ENCODE measurements at regions not wholly inside any gene's neighbourhood (a gene's known extent, or its start where the extent isn't known, plus 50 kb on each side); places are given as distances from the start of the nearest gene placed in this dataset.

DNA sequence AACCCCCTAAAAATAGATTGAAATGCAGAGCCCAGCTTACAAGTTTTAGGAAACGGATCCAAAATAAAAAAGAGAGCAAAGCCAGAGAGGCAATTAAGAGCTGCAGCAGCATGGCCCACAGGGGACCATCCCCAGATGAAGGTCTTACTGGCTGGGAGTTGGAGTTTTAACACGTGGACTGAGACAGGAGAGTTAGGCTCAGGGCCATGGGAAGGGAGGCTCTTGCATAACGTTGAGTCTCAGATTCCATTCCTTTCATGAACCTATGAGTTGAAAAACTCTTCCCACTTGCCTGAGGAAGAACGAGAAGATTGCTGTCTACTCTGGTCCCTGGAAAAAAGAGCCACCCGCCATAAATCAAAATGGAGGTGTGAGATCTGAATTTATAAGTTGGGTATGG, 101.8 kb upstream of the NDUFV2 start:
- ATAC-seq (no peak), FAIRE-seq (no peak), DNase-seq (ENCODE audit: low spot score) (no peak)
- no peak overlapping the region for H3K9ac ChIP-seq (ENCODE audit: insufficient read depth, low read depth, low read length)
- H4K20me1 ChIP-seq (ENCODE audit: insufficient read depth, low read length), result no peaks in the 10 kb centered on the region
- H3K27ac ChIP-seq (ENCODE audit: extremely low read length, insufficient read depth, low read length), result no peak overlapping the region
- no peak for TF ChIP-seq ZNF691 (CRISPR knock-in tag; IDR thresholded peaks at IDR 0.05; ENCODE audit: borderline replicate concordance, low read depth)
- TF ChIP-seq ZNF362 (CRISPR knock-in tag; IDR thresholded peaks at IDR 0.05; ENCODE audit: borderline replicate concordance), result no peak
- TF ChIP-seq ZNF782 (CRISPR knock-in tag; IDR thresholded peaks at IDR 0.05; ENCODE audit: borderline replicate concordance), result no peak
- TF ChIP-seq FOXK1 (CRISPR knock-in tag; IDR thresholded peaks at IDR 0.05; ENCODE audit: borderline replicate concordance, low read depth), result no peak
- no peak for TF ChIP-seq PCBP2 (optimal IDR thresholded peaks at IDR 0.05; ENCODE audit: low read depth, low read length, poor library complexity, severe bottlenecking)
- TF ChIP-seq ZNF567 (CRISPR knock-in tag; IDR thresholded peaks at IDR 0.05; ENCODE audit: borderline replicate concordance), result no peak
- TF ChIP-seq ZNF207 (IDR thresholded peaks at IDR 0.05; ENCODE audit: borderline replicate concordance), result no peak
- no peak for TF ChIP-seq HNF4A (CRISPR knock-in tag; IDR thresholded peaks at IDR 0.05)
- no peak for TF ChIP-seq MXD4 (CRISPR knock-in tag; IDR thresholded peaks at IDR 0.05)
- TF ChIP-seq ZBTB42 (CRISPR knock-in tag; IDR thresholded peaks at IDR 0.05), result no peak
- TF ChIP-seq EEA1 (CRISPR knock-in tag; IDR thresholded peaks at IDR 0.05; ENCODE audit: borderline replicate concordance), result no peak
- TF ChIP-seq KDM6A (CRISPR knock-in tag; IDR thresholded peaks at IDR 0.05; ENCODE audit: low read depth), result no peak
- TF ChIP-seq MAF1 (CRISPR knock-in tag; IDR thresholded peaks at IDR 0.05; ENCODE audit: borderline replicate concordance), result no peak
- TF ChIP-seq, protein P1, sequence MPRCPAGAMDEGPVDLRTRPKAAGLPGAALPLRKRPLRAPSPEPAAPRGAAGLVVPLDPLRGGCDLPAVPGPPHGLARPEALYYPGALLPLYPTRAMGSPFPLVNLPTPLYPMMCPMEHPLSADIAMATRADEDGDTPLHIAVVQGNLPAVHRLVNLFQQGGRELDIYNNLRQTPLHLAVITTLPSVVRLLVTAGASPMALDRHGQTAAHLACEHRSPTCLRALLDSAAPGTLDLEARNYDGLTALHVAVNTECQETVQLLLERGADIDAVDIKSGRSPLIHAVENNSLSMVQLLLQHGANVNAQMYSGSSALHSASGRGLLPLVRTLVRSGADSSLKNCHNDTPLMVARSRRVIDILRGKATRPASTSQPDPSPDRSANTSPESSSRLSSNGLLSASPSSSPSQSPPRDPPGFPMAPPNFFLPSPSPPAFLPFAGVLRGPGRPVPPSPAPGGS (CRISPR knock-in tag; IDR thresholded peaks at IDR 0.05), result no peak
- TF ChIP-seq ZNF580 (CRISPR knock-in tag; IDR thresholded peaks at IDR 0.05; ENCODE audit: borderline replicate concordance, low read depth), result no peak
- intact Hi-C loops (cut with micrococcal nuclease; ENCODE audit: unreplicated experiment) (no loop called here), in situ Hi-C loops (cut with HindIII; ENCODE audit: extremely low pct_ligation_motif_present, low pct_unique_long_range_greater_than_20kb) (no loop called here)
- H3K4me1 ChIP-seq (ENCODE audit: insufficient read depth, low read length), result no peaks in the 10 kb centered on the region
- no peaks in the 10 kb centered on the region for H3K79me2 ChIP-seq (ENCODE audit: insufficient read depth, low read length)
- no peaks in the 10 kb centered on the region for H3K36me3 ChIP-seq (replicated peaks in 1 of 2; ENCODE audit: control insufficient read depth in 1 of 2, insufficient read depth in 2 of 2, low read length in 2 of 2)
- H3K4me2 ChIP-seq (ENCODE audit: low read depth, low read length), result no peak overlapping the region
- H3K4me3 ChIP-seq (replicated peaks in 1 of 3; ENCODE audit: insufficient read depth in 1 of 3, low read depth in 2 of 3, low read length in 3 of 3), result no peak overlapping the region
- no peaks in the 10 kb centered on the region for H3K9me3 ChIP-seq (ENCODE audit: low read length)
- no TSS peak for BruUV-seq (replicated peaks)
- H3K27me3 ChIP-seq (ENCODE audit: control insufficient read depth in 1 of 2, insufficient read depth in 2 of 2, low read length in 2 of 2), result no peaks in the 10 kb centered on the region; a peak in 1 of 5 replicates
- ChIA-PET CTCF (ENCODE audit: low intra/inter-chr PET ratio, low total read pairs) (no interaction called here), POLR2A (no interaction called here)
- H2AFZ ChIP-seq (ENCODE audit: low read length), result no peak overlapping the region
- 34% methylated on average over 5 of the region's 5 CpGs for WGBS (ENCODE audit: low lambda C conversion rate)
